Liver (tissue), 3 donors: ENCODE measurements at regions not wholly inside any gene's neighbourhood (a gene's known extent, or its start where the extent isn't known, plus 50 kb on each side); places are given as distances from the start of the nearest gene placed in this dataset.

ENCODE experiments used
- JUND ChIP-seq, 2 donors: IDR thresholded peaks; 2 replicates each; pipeline ENCODE4 v1.6.1; 2016; ENCODE audit warnings: antibody characterized with exemption in 2 of 2
- REST ChIP-seq: IDR thresholded peaks from 2 replicates; pipeline ENCODE4 v1.6.1; 2016; ENCODE audit warnings: antibody characterized with exemption, mild to moderate bottlenecking
- SP1 ChIP-seq: IDR thresholded peaks from 2 replicates; pipeline ENCODE4 v1.6.1; 2018; ENCODE audit warnings: antibody characterized with exemption, mild to moderate bottlenecking
- TF ChIP-seq, protein P1 (sequence below): fragments of 150-350 bp; IDR thresholded peaks from 2 replicates; pipeline ENCODE4 v1.5.1; 2017; ENCODE audit warnings: improper control_type of control experiment, low read depth, low read length; ENCODE audit not compliant: missing input control
- donor health status: healthy.
- donor health status: healthy.

DNA sequence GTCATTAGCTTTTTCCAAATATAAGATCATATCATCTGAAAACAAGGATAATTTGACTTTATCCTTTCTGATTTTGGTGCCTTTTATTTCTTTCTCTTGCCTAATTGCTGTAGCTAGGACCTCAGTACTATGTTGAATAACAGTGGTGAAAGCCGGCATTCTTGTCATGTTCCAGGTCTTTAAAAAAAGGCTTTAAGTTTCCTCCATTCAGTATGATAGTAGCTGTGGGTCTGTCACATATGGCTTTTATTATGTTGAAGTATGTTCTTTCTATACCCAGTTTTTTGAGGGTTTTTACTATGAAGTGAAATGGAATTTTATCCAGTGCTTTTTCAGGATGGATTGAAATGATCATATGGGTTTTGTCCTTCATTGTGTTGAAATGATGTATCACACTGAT is 115.8 kb downstream of the DUSP10 start:
- no peak for TF ChIP-seq SP1
- TF ChIP-seq, protein P1, sequence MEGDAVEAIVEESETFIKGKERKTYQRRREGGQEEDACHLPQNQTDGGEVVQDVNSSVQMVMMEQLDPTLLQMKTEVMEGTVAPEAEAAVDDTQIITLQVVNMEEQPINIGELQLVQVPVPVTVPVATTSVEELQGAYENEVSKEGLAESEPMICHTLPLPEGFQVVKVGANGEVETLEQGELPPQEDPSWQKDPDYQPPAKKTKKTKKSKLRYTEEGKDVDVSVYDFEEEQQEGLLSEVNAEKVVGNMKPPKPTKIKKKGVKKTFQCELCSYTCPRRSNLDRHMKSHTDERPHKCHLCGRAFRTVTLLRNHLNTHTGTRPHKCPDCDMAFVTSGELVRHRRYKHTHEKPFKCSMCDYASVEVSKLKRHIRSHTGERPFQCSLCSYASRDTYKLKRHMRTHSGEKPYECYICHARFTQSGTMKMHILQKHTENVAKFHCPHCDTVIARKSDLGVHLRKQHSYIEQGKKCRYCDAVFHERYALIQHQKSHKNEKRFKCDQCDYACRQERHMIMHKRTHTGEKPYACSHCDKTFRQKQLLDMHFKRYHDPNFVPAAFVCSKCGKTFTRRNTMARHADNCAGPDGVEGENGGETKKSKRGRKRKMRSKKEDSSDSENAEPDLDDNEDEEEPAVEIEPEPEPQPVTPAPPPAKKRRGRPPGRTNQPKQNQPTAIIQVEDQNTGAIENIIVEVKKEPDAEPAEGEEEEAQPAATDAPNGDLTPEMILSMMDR = no peak
- TF ChIP-seq JUND (IDR thresholded peaks at IDR 0.05) = no peak
- TF ChIP-seq REST = no peak
